MM.1S (cell line): ENCODE measurements at regions not wholly inside any gene's neighbourhood (a gene's known extent, or its start where the extent isn't known, plus 50 kb on each side); places are given as distances from the start of the nearest gene placed in this dataset.

Experiments
- DNase-seq: peaks from one replicate; pipeline ENCODE4 v3.0.0-alpha.2; 2015
- H2AFZ ChIP-seq: fragments of 300-600 bp; sonication (generic); 2 replicates; pipeline ENCODE4 v1.6.0; 2016; ENCODE audit warnings: antibody characterized with exemption, low read length
- H3F3A ChIP-seq: fragments of 300-600 bp; sonication (generic); 2 replicates; pipeline ENCODE4 v1.6.1; 2016; ENCODE audit warnings: mild to moderate bottlenecking, antibody characterized with exemption, low read length, moderate library complexity, mixed read lengths; ENCODE audit not compliant: insufficient read depth
- H3K27ac ChIP-seq: fragments of 300-600 bp; sonication (generic); 2 replicates; pipeline ENCODE4 v1.5.1; 2016; ENCODE audit warnings: mild to moderate bottlenecking, low read length
- H3K27me3 ChIP-seq: fragments of 300-600 bp; sonication (generic); replicated peaks from 2 replicates; pipeline ENCODE4 v1.6.0; 2016; ENCODE audit warnings: low read length; ENCODE audit not compliant: insufficient read depth
- H3K36me3 ChIP-seq: fragments of 300-600 bp; sonication (generic); replicated peaks from 2 replicates; pipeline ENCODE4 v1.6.1; 2016; ENCODE audit warnings: mild to moderate bottlenecking, low read length, mixed read lengths; ENCODE audit not compliant: insufficient read depth
- H3K4me1 ChIP-seq: fragments of 300-600 bp; sonication (generic); 2 replicates; pipeline ENCODE4 v1.6.1; 2016; ENCODE audit warnings: low read length, mixed read lengths
- H3K4me2 ChIP-seq: fragments of 300-600 bp; sonication (generic); 2 replicates; pipeline ENCODE4 v1.6.0; 2016; ENCODE audit warnings: low read depth, low read length
- H3K4me3 ChIP-seq: fragments of 300-600 bp; sonication (generic); 2 replicates; pipeline ENCODE4 v1.5.1; 2016; ENCODE audit warnings: low read length, mixed read lengths
- H3K79me2 ChIP-seq: fragments of 300-600 bp; sonication (generic); 2 replicates; pipeline ENCODE4 v1.6.1; 2016; ENCODE audit warnings: mixed run types, low read length, mixed read lengths
- H3K9ac ChIP-seq: fragments of 300-600 bp; sonication (generic); 2 replicates; pipeline ENCODE4 v1.6.1; 2016; ENCODE audit warnings: low read length, mixed read lengths
- H3K9me2 ChIP-seq: fragments of 300-600 bp; sonication (generic); replicated peaks from 2 replicates; pipeline ENCODE4 v1.6.1; 2016; ENCODE audit warnings: mild to moderate bottlenecking, low read length, mixed read lengths; ENCODE audit not compliant: insufficient read depth
- H3K9me3 ChIP-seq: fragments of 300-600 bp; sonication (generic); replicated peaks from 2 replicates; pipeline ENCODE4 v1.6.1; 2016; ENCODE audit warnings: mild to moderate bottlenecking, low read length, mixed read lengths; ENCODE audit not compliant: insufficient read depth
- H4K20me1 ChIP-seq: fragments of 300-600 bp; sonication (generic); 2 replicates; pipeline ENCODE4 v1.6.1; 2016; ENCODE audit warnings: mild to moderate bottlenecking, low read length, moderate library complexity, mixed read lengths; ENCODE audit not compliant: insufficient read depth
- CTCF ChIP-seq: fragments of 300-600 bp; sonication (generic); IDR thresholded peaks from 2 replicates; pipeline ENCODE4 v1.5.1; 2016; ENCODE audit warnings: antibody characterized with exemption, low read length, mixed read lengths
- EZH2 ChIP-seq: fragments of 300-600 bp; sonication (generic); optimal IDR thresholded peaks from 2 replicates; pipeline ENCODE3; 2017; ENCODE audit warnings: low read depth, mild to moderate bottlenecking, antibody characterized with exemption, low read length, mixed read lengths
- EZH2phosphoT487 ChIP-seq: fragments of 300-600 bp; sonication (generic); IDR thresholded peaks from 2 replicates; pipeline ENCODE4 v1.6.1; 2018; ENCODE audit warnings: antibody characterized with exemption, low read length

- no peak for TF ChIP-seq EZH2
- TF ChIP-seq CTCF = no peak
- TF ChIP-seq EZH2phosphoT487 = no peak
- H3K4me2 ChIP-seq = no peak overlapping the region
These were observed 53.4 kb upstream of the SESN3 start for GRCh38 chr11:95284057-95285052.

GRCh38 chr11:95283650-95284049 is 52.6 kb upstream of the SESN3 start:
- no peaks in the 10 kb centered on the region for H3F3A ChIP-seq
- no peak overlapping the region for H2AFZ ChIP-seq
- H3K9me2 ChIP-seq = no peaks in the 10 kb centered on the region
- TF ChIP-seq CTCF (no peak), EZH2phosphoT487 (no peak), EZH2 (no peak)
- H3K9me3 ChIP-seq = no peaks in the 10 kb centered on the region
- H3K4me3 ChIP-seq = no peak overlapping the region
- H3K27me3 ChIP-seq = no peaks in the 10 kb centered on the region
- H3K79me2 ChIP-seq = no peaks in the 10 kb centered on the region
- H3K36me3 ChIP-seq = no peaks in the 10 kb centered on the region
- H4K20me1 ChIP-seq = no peaks in the 10 kb centered on the region
- H3K9ac ChIP-seq = no peak overlapping the region
- H3K27ac ChIP-seq = no peak overlapping the region
- no peak overlapping the region for H3K4me2 ChIP-seq
- H3K4me1 ChIP-seq = no peaks in the 10 kb centered on the region
- DNase-seq = no peak

More at GRCh38 chr11:95284057-95285052, 53.4 kb upstream of the SESN3 start:
- H3K4me3 ChIP-seq = no peak overlapping the region
- no peak overlapping the region for H3K27ac ChIP-seq
- DNase-seq = no peak
- H3K4me1 ChIP-seq = no peaks in the 10 kb centered on the region
- no peak overlapping the region for H3K9ac ChIP-seq
- H3F3A ChIP-seq = no peaks in the 10 kb centered on the region
- no peaks in the 10 kb centered on the region for H3K9me3 ChIP-seq
- no peaks in the 10 kb centered on the region for H3K9me2 ChIP-seq
- no peaks in the 10 kb centered on the region for H4K20me1 ChIP-seq
- H3K27me3 ChIP-seq = no peaks in the 10 kb centered on the region
- H3K36me3 ChIP-seq = no peaks in the 10 kb centered on the region
- H2AFZ ChIP-seq = no peak overlapping the region
- H3K79me2 ChIP-seq = no peaks in the 10 kb centered on the region

- no peaks in the 10 kb centered on the region for H3K9me3 ChIP-seq
- H3K79me2 ChIP-seq = no peaks in the 10 kb centered on the region
- no peak overlapping the region for H2AFZ ChIP-seq
- H3K9ac ChIP-seq = no peak overlapping the region
- no peaks in the 10 kb centered on the region for H3K27me3 ChIP-seq
- no peak overlapping the region for H3K4me3 ChIP-seq
- H3F3A ChIP-seq = no peaks in the 10 kb centered on the region
- no peak for DNase-seq
- no peaks in the 10 kb centered on the region for H4K20me1 ChIP-seq
- H3K27ac ChIP-seq = no peak overlapping the region
- H3K4me2 ChIP-seq = no peak overlapping the region
- no peaks in the 10 kb centered on the region for H3K9me2 ChIP-seq
- TF ChIP-seq EZH2 (no peak), EZH2phosphoT487 (no peak), CTCF (no peak)
- no peaks in the 10 kb centered on the region for H3K36me3 ChIP-seq
- no peaks in the 10 kb centered on the region for H3K4me1 ChIP-seq
These were observed 52.1 kb upstream of the SESN3 start for GRCh38 chr11:95283146-95283545.
